ENCODE measurements at regions not wholly inside any gene's neighbourhood (a gene's known extent, or its start where the extent isn't known, plus 50 kb on each side); places are given as distances from the start of the nearest gene placed in this dataset.

DNA sequence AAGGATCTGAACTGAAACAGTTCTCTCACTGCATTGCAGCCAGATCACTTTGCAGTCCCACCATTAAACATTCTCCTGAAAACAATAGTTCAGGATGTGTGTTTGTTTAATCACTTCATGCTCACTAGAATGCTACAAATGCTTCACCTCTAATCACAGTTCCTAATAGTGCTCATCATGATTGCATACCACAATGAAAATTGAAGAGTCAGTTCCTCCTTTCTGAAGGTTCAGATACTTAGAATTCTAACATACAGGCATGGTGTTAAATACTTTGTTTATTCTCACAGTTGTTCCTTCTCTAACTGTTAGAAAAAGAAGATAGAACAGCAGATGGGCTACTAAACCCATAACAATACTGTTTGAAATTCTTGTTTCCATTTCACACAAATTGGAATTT, 622.3 kb upstream of the ACVR2A start:
- H2AFZ ChIP-seq (ENCODE audit: low read length), result no peak overlapping the region
- H4K91ac ChIP-seq (ENCODE audit: insufficient read length, low read depth, low read length), result no peak overlapping the region
- no peak overlapping the region for H3K18ac ChIP-seq (ENCODE audit: insufficient read length, low read depth, low read length)
- Mint-ChIP-seq H3K4me1 (peaks cover 12% of the 10 kb centered on the region in 2 experiments), H3K9me3 (peaks cover 17 to 21% of the 10 kb centered on the region in 2 experiments), H3K27ac (no peak overlapping the region), H3K27me3 (ENCODE audit: low read depth) (no peaks in the 10 kb centered on the region; the same call in 1 of the 2 replicates), H3K36me3 (ENCODE audit: insufficient read depth in 1 of 3, low read depth in 3 of 3) (peaks cover 9 to 30% (median 10%) of the 10 kb centered on the region in 3 experiments), H3K4me3 (no peak overlapping the region)
- H3K23me2 ChIP-seq (ENCODE audit: insufficient read length, low read depth, low read length, poor library complexity, severe bottlenecking), result no peaks in the 10 kb centered on the region
- no peaks in the 10 kb centered on the region for H3K79me2 ChIP-seq (ENCODE audit: insufficient read depth, low read length)
- H2BK5ac ChIP-seq (ENCODE audit: insufficient read length, low read length), result no peak overlapping the region
- no peak overlapping the region for H3T11ph ChIP-seq (ENCODE audit: low read length)
- no peaks in the 10 kb centered on the region for H3K27me3 ChIP-seq (ENCODE audit: insufficient read depth, low read length)
- H3K23ac ChIP-seq (ENCODE audit: insufficient read length, low read depth, low read length), result no peak overlapping the region
- H2AK5ac ChIP-seq (ENCODE audit: insufficient read length, low read length), result no peak overlapping the region
- no peak overlapping the region for H4K5ac ChIP-seq (ENCODE audit: insufficient read length, low read depth, low read length)
- H3K9me3 ChIP-seq (ENCODE audit: control insufficient read depth, low read depth, low read length), result no peaks in the 10 kb centered on the region
- H2BK20ac ChIP-seq (ENCODE audit: low read depth, low read length, poor library complexity, severe bottlenecking), result no peak overlapping the region
- H4K8ac ChIP-seq (replicated peaks; ENCODE audit: insufficient read length, low read depth, low read length), result no peak overlapping the region
- no peak overlapping the region for H3K4ac ChIP-seq (ENCODE audit: low read depth, low read length)
- H3K27ac ChIP-seq (ENCODE audit: insufficient read length, low read depth, low read length), result no peak overlapping the region
- no peak for DNase-seq
- no peak overlapping the region for H3K56ac ChIP-seq (ENCODE audit: insufficient read length, low read depth, low read length)
- TF ChIP-seq, protein P1, sequence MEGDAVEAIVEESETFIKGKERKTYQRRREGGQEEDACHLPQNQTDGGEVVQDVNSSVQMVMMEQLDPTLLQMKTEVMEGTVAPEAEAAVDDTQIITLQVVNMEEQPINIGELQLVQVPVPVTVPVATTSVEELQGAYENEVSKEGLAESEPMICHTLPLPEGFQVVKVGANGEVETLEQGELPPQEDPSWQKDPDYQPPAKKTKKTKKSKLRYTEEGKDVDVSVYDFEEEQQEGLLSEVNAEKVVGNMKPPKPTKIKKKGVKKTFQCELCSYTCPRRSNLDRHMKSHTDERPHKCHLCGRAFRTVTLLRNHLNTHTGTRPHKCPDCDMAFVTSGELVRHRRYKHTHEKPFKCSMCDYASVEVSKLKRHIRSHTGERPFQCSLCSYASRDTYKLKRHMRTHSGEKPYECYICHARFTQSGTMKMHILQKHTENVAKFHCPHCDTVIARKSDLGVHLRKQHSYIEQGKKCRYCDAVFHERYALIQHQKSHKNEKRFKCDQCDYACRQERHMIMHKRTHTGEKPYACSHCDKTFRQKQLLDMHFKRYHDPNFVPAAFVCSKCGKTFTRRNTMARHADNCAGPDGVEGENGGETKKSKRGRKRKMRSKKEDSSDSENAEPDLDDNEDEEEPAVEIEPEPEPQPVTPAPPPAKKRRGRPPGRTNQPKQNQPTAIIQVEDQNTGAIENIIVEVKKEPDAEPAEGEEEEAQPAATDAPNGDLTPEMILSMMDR (conservative IDR thresholded peaks at IDR 0.05), result no peak
- no peak overlapping the region for H2BK12ac ChIP-seq (ENCODE audit: insufficient read length, low read depth, low read length)
- no peak overlapping the region for H3K14ac ChIP-seq (ENCODE audit: insufficient read depth, low read length)
- H2BK120ac ChIP-seq (ENCODE audit: low read depth, low read length, poor library complexity, severe bottlenecking), result no peak overlapping the region
- H2BK15ac ChIP-seq (ENCODE audit: low read depth, low read length), result no peak overlapping the region
- no peak overlapping the region for H3K4me2 ChIP-seq (ENCODE audit: insufficient read depth, insufficient read length, low read length)
- no peaks in the 10 kb centered on the region for H3K79me1 ChIP-seq (ENCODE audit: insufficient read depth, low read depth, low read length, poor library complexity, severe bottlenecking)
- no peak overlapping the region for H3K9ac ChIP-seq (ENCODE audit: extremely low read depth, insufficient read length, low read length)
- no peaks in the 10 kb centered on the region for H4K20me1 ChIP-seq (ENCODE audit: control insufficient read depth, insufficient read depth, insufficient read length)
- H3K4me1 ChIP-seq (ENCODE audit: insufficient read depth, low read length), result no peaks in the 10 kb centered on the region
